ENCODE measurements at regions not wholly inside any gene's neighbourhood (a gene's known extent, or its start where the extent isn't known, plus 50 kb on each side); places are given as distances from the start of the nearest gene placed in this dataset.

GRCh38 chr5:158164296-158165047 is 305.5 kb upstream of the CLINT1 start:
- Histone ChIP-seq H3K9me3 (no peaks in the 10 kb centered on the region), H3K4me1 (no peaks in the 10 kb centered on the region), H3K4me3 (no peak overlapping the region), H3K27ac (no peak overlapping the region), H3K27me3 (no peaks in the 10 kb centered on the region), H3K36me3 (no peaks in the 10 kb centered on the region)
- DNase-seq = no peak
- TF ChIP-seq POLR2A (IDR thresholded peaks at IDR 0.05) (no peak), CTCF (IDR thresholded peaks at IDR 0.05) (no peak)

- Histone ChIP-seq H3K4me1 (no peaks in the 10 kb centered on the region), H3K36me3 (no peaks in the 10 kb centered on the region), H3K27ac (no peak overlapping the region), H3K9me3 (no peaks in the 10 kb centered on the region), H3K27me3 (no peaks in the 10 kb centered on the region), H3K4me3 (no peak overlapping the region)
- no peak for TF ChIP-seq POLR2A (IDR thresholded peaks at IDR 0.05)
- TF ChIP-seq CTCF (IDR thresholded peaks at IDR 0.05) = no peak
- DNase-seq = no peak
These were observed 304.7 kb upstream of the CLINT1 start for GRCh38 chr5:158163451-158164295.

GRCh38 chr5:158162479-158163034 is 303.6 kb upstream of the CLINT1 start:
- Histone ChIP-seq H3K27ac (no peak overlapping the region), H3K9me3 (no peaks in the 10 kb centered on the region), H3K36me3 (no peaks in the 10 kb centered on the region), H3K27me3 (no peaks in the 10 kb centered on the region), H3K4me1 (no peaks in the 10 kb centered on the region), H3K4me3 (no peak overlapping the region)
- no peak for DNase-seq
- TF ChIP-seq POLR2A (IDR thresholded peaks at IDR 0.05) = no peak

- Histone ChIP-seq H3K36me3 (no peaks in the 10 kb centered on the region), H3K27ac (no peak overlapping the region), H3K9me3 (no peaks in the 10 kb centered on the region), H3K4me1 (no peaks in the 10 kb centered on the region), H3K27me3 (no peaks in the 10 kb centered on the region), H3K4me3 (no peak overlapping the region)
- TF ChIP-seq POLR2A (IDR thresholded peaks at IDR 0.05) (no peak), CTCF (IDR thresholded peaks at IDR 0.05) (no peak)
- DNase-seq = no peak
These were observed 303.1 kb upstream of the CLINT1 start for GRCh38 chr5:158162026-158162425.

GRCh38 chr5:158159621-158160020 is 300.7 kb upstream of the CLINT1 start:
- H3K4me1 ChIP-seq = no peaks in the 10 kb centered on the region
- H3K27me3 ChIP-seq = no peaks in the 10 kb centered on the region
- H3K36me3 ChIP-seq = no peaks in the 10 kb centered on the region
- no peaks in the 10 kb centered on the region for H3K9me3 ChIP-seq
- TF ChIP-seq CTCF (IDR thresholded peaks at IDR 0.05) (no peak), POLR2A (IDR thresholded peaks at IDR 0.05) (no peak)
- no peak overlapping the region for H3K27ac ChIP-seq
- H3K4me3 ChIP-seq = no peak overlapping the region
- DNase-seq = no peak

Measured in Peyer's patch (tissue), 4 donors.